Erythroblast (primary cell): ENCODE measurements at regions not wholly inside any gene's neighbourhood (a gene's known extent, or its start where the extent isn't known, plus 50 kb on each side); places are given as distances from the start of the nearest gene placed in this dataset.

Experiments used
- GATA1 ChIP-seq: IDR thresholded peaks from 2 replicates; pipeline ENCODE4 v1.6.1; 2011; ENCODE audit warnings: low read depth, mild to moderate bottlenecking, control low read depth, low read length, moderate library complexity
- POLR2A ChIP-seq: IDR thresholded peaks from 2 replicates; pipeline ENCODE4 v1.6.1; 2011; ENCODE audit warnings: mild to moderate bottlenecking, low read length

DNA sequence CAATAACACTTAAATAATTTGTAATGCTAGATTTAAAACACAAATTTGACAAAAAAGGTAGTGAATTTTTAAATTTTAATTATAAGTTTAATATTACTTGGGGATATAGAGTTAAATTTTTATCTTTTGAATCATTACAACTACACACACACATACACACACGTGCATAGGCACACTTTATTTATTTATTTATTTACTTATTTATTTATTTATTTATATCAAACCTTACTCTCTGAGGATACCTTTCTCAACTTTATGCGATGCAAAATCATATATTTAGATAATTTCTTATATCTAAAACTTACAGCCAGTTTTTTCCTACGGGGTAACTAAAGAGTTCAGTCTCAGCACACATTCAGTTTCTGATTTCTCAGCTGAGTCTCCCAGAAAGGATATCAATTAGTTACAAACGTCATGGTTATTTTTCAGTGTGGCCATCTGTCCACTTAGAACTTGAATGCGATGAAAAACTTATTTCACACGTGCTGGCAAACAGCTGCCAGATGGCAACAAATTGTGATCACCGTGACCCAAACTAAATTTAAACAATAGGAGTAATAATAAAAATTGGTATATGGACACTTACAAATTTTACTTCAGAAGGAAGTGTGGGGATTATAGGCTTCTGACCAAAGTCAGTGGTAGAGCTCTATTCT, 683.1 kb upstream of the PRR20A start:
- TF ChIP-seq POLR2A, result no peak
- no peak for TF ChIP-seq GATA1
